ENCODE measurements at regions not wholly inside any gene's neighbourhood (a gene's known extent, or its start where the extent isn't known, plus 50 kb on each side); places are given as distances from the start of the nearest gene placed in this dataset.
"Not testable (repeated sequence)": the region's sequence is repeated elsewhere in the genome, so short reads cannot be mapped to it uniquely, and the experiment has no call there.

GRCh38 chr2:64924170-64924934 lies 64.8 kb upstream of the SLC1A4 start:
- DNase-seq = no peak

- DNase-seq = not testable (repeated sequence)
Observed at GRCh38 chr2:64925930-64926722, 63.1 kb upstream of the SLC1A4 start.

DNA sequence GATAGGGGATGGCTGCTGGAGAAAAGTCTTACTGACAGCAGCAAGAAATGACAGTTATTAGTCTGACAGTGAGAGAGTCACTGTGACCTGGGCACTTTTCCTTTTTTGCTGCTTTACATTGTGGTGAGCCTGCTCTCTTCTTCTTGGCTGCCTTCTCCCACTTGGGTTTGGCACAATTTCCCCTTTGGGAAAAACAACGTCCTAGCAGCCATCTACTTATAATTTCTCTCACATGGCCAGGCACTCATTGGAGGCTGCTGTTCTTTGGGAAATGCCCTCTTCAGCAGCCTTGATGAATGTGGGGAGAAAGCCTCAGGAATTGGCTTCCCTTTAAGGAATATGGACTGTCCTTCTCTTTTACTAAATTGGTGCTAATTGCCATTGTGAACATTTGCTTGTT lies 60.4 kb upstream of the SLC1A4 start:
- no peak for DNase-seq

GRCh38 chr2:64929333-64929732 lies 59.9 kb upstream of the SLC1A4 start:
- no peak for DNase-seq

- DNase-seq = no peak
Observed at GRCh38 chr2:64930258-64930671, 58.9 kb upstream of the SLC1A4 start.

- DNase-seq = no peak
Observed at GRCh38 chr2:64931246-64932115, 57.7 kb upstream of the SLC1A4 start.

GRCh38 chr2:64932116-64932370 lies 57.2 kb upstream of the SLC1A4 start:
- no peak for DNase-seq

- no peak for DNase-seq
Observed at GRCh38 chr2:64932371-64933216, 56.6 kb upstream of the SLC1A4 start.

DNA sequence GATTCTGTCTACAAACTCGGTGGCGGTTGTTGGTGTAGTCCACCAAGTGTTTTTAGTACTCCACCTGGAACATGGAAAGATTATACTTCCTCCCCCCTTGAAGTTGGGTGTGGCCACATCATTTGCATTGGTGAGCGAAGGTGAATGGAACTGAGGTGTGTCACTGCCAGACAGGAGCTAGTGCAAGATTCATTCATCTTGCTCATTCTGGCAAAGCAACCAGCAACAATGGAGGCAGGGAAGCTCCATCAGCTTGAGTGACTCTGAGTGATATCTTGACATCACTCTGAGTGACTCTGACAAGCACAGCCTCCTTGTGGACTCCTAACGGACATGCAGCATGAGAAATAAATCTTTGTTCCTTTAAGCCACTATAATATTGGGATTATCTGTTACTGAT lies 54.7 kb upstream of the SLC1A4 start:
- DNase-seq = no peak

- no peak for DNase-seq
Observed at GRCh38 chr2:64936809-64937208, 52.4 kb upstream of the SLC1A4 start.

- DNase-seq = not testable (repeated sequence)
Observed at GRCh38 chr2:64937314-64937686, 51.9 kb upstream of the SLC1A4 start.

- no peak for DNase-seq
Observed at GRCh38 chr2:64937687-64938491, 51.3 kb upstream of the SLC1A4 start.

GRCh38 chr2:64938607-64939285 lies 50.5 kb upstream of the SLC1A4 start:
- DNase-seq = no peak

GRCh38 chr2:64939332-64939917 lies 49.8 kb upstream of the SLC1A4 start:
- no peak for DNase-seq
